ENCODE measurements at regions not wholly inside any gene's neighbourhood (a gene's known extent, or its start where the extent isn't known, plus 50 kb on each side); places are given as distances from the start of the nearest gene placed in this dataset.

DNA sequence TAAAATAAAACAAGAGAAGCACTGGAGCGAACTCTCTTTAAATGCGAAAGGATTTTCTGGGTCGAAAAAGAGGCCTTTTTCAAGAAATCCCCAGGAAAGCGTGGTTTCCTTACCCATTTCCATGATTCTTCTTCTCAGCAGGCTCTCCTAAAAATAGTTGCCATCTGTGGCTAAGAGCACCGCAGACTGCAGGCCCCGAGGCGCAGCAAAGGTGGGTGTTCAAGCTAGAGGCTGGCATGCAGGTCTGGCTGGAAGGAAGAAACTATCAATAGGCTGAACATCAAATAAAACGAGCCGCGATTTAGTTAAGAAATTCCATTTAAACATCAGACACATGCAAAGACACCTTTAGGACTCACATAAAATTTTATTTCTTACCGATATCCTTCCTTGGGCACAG lies 135.1 kb downstream of the ADAMTS1 start:
- no peak for ATAC-seq (ENCODE audit: low read depth)
- intact Hi-C loops (cut with micrococcal nuclease) (no loop called here), dilution Hi-C loops (cut with HindIII; ENCODE audit: low sequenced_read_pairs, unreplicated experiment) (no loop called here), in situ Hi-C loops (cut with MboI; ENCODE audit: low sequenced_read_pairs) (loop anchor here (25.0 kb wide), 2 partner anchors 823 to 1098 kb away; partner anchors contain the start of gene MRPL39)
- H2AFZ ChIP-seq (replicated peaks; ENCODE audit: low read length, poor library complexity), result no peak overlapping the region
- no peak overlapping the region for H3K23ac ChIP-seq (ENCODE audit: low read depth, low read length)
- H3K4me2 ChIP-seq (ENCODE audit: low read depth, low read length), result no peak overlapping the region
- TF ChIP-seq POLR2A (IDR thresholded peaks at IDR 0.05; ENCODE audit: low read depth, low read length), result no peak
- no peak for TF ChIP-seq CEBPB (IDR thresholded peaks at IDR 0.05; ENCODE audit: low read depth, low read length)
- no peak for TF ChIP-seq RFX5 (IDR thresholded peaks at IDR 0.05; ENCODE audit: low read depth, low read length)
- no peak overlapping the region for H3K56ac ChIP-seq (ENCODE audit: extremely low read depth, insufficient read depth, low read length)
- no peak for DNase-seq
- H3K14ac ChIP-seq (replicated peaks; ENCODE audit: low read depth, low read length), result no peak overlapping the region
- no peaks in the 10 kb centered on the region for H3K9me3 ChIP-seq (ENCODE audit: control insufficient read depth, insufficient read depth, low read length)
- H2BK120ac ChIP-seq (ENCODE audit: low read depth, low read length), result no peak overlapping the region
- H3K27ac ChIP-seq (ENCODE audit: insufficient read depth, low read length), result no peak overlapping the region
- no peak overlapping the region for H4K91ac ChIP-seq (ENCODE audit: insufficient read depth, low read depth, low read length)
- H2AK9ac ChIP-seq (replicated peaks; ENCODE audit: low read depth, low read length, poor library complexity), result no peak overlapping the region
- H3K79me1 ChIP-seq (ENCODE audit: low read depth in 1 of 2, low read length in 2 of 2), result no peaks in the 10 kb centered on the region
- no peaks in the 10 kb centered on the region for H3K27me3 ChIP-seq (ENCODE audit: control insufficient read depth, insufficient read depth, low read length)
- H2BK5ac ChIP-seq (ENCODE audit: low read depth, low read length, poor library complexity, severe bottlenecking), result no peak overlapping the region
- no peak overlapping the region for H3K4ac ChIP-seq (ENCODE audit: low read depth, low read length)
- POLR2A ChIA-PET (ENCODE audit: unreplicated experiment), result no interaction called here
- BruUV-seq (replicated peaks), result no TSS peak
- no peak overlapping the region for H4K8ac ChIP-seq (ENCODE audit: low read depth in 2 of 2, low read length in 2 of 2)
- no peaks in the 10 kb centered on the region for H4K20me1 ChIP-seq (ENCODE audit: insufficient read depth, low read length)
- WGBS, 2 experiments (ENCODE audit: extremely low coverage in 2 of 2, insufficient read length in 1 of 2), result no CpG with 5 or more reads among the region's 11 CpGs
- no peak overlapping the region for H2AK5ac ChIP-seq (ENCODE audit: low read depth, low read length)
- H3K36me3 ChIP-seq (ENCODE audit: control insufficient read depth, insufficient read depth, low read length), result no peaks in the 10 kb centered on the region
- H3K4me3 ChIP-seq (ENCODE audit: insufficient read depth, low read depth, low read length), result no peak overlapping the region
- no peak overlapping the region for H4K5ac ChIP-seq (ENCODE audit: low read depth, low read length)
- H3K4me1 ChIP-seq (ENCODE audit: control insufficient read depth, insufficient read depth, low read length), result no peaks in the 10 kb centered on the region
- no peak overlapping the region for H3K18ac ChIP-seq (ENCODE audit: low read depth, low read length)
- no peak overlapping the region for H2BK20ac ChIP-seq (ENCODE audit: low read depth, low read length)
- H3K9me1 ChIP-seq (ENCODE audit: insufficient read depth, low read length), result no peaks in the 10 kb centered on the region
- no peak overlapping the region for H2BK15ac ChIP-seq (ENCODE audit: low read depth, low read length)
- no peak overlapping the region for H3K9ac ChIP-seq (ENCODE audit: low read depth, low read length)
- CTCF ChIA-PET, result no interaction called here
